Naive thymus-derived CD4-positive, alpha-beta T cell (primary cell): ENCODE measurements at regions not wholly inside any gene's neighbourhood (a gene's known extent, or its start where the extent isn't known, plus 50 kb on each side); places are given as distances from the start of the nearest gene placed in this dataset.

Source experiments
- ATAC-seq: fragments of 150-1000 bp; cut with Tn5 transposase; 2 replicates; pipeline ENCODE4 v1.10.0; 2021; ENCODE audit warnings: mild to moderate bottlenecking, moderate library complexity
- CTCF ChIA-PET: fragments of 350-600 bp; sonication (Branson Sonifier 250); formaldehyde crosslinking; loops from one replicate; lab custom pipeline; 2021; ENCODE audit warnings: antibody characterized with exemption; lab: Charles Lee
- POLR2A ChIA-PET: fragments of 350-600 bp; sonication (Branson Sonifier 250); formaldehyde crosslinking; loops from one replicate; lab custom pipeline; 2021; ENCODE audit warnings: antibody characterized with exemption, inconsistent platforms; lab: Charles Lee
- DNase-seq, 9 donors: peaks; one replicate each; pipeline versions ENCODE4 v3.0.0 to v3.0.0-alpha.2; 2020 to 2022; ENCODE audit warnings: mixed read lengths in 1 of 9
- H3K27ac ChIP-seq: one replicate; pipeline ENCODE4 v1.7.0; 2013; ENCODE audit warnings: mild to moderate bottlenecking, low read depth, low read length, moderate library complexity
- H3K27me3 ChIP-seq, 2 donors: one replicate each; pipeline ENCODE4 v1.7.0; 2013; ENCODE audit warnings: low read length in 2 of 2, mild to moderate bottlenecking in 2 of 2, moderate library complexity in 2 of 2; ENCODE audit not compliant: control insufficient read depth in 2 of 2, insufficient read depth in 2 of 2
- H3K36me3 ChIP-seq, 3 experiments: 1 replicate in 2 of 3; 2 replicates in 1 of 3; pipeline ENCODE4 v1.7.0; 2013; ENCODE audit warnings: low read length in 3 of 3, mild to moderate bottlenecking in 3 of 3, moderate library complexity in 1 of 3; ENCODE audit not compliant: insufficient read depth in 3 of 3, control insufficient read depth in 2 of 3
- H3K4me1 ChIP-seq, 2 donors: one replicate each; pipeline ENCODE4 v1.7.0; 2013; ENCODE audit warnings: low read length in 2 of 2, mild to moderate bottlenecking in 2 of 2, moderate library complexity in 1 of 2; ENCODE audit not compliant: control insufficient read depth in 2 of 2, insufficient read depth in 2 of 2
- H3K4me3 ChIP-seq: 2 replicates; pipeline ENCODE4 v1.7.0; 2013; ENCODE audit warnings: mild to moderate bottlenecking, low read length
- H3K9me3 ChIP-seq, 3 experiments: 1 replicate in 2 of 3; 2 replicates in 1 of 3; pipeline ENCODE4 v1.7.0; 2013; ENCODE audit warnings: low read length in 3 of 3; ENCODE audit not compliant: control insufficient read depth in 2 of 3
- H3K27ac Mint-ChIP-seq, 9 donors: one replicate each; pipeline ENCODE4 v1.8.0; 2020 to 2022; ENCODE audit warnings: mixed read lengths in 9 of 9, mild to moderate bottlenecking in 8 of 9, moderate library complexity in 5 of 9, inconsistent platforms in 2 of 9
- H3K27me3 Mint-ChIP-seq, 5 donors: one replicate each; pipeline ENCODE4 v1.8.0; 2021 to 2022; ENCODE audit warnings: mixed read lengths in 5 of 5, mild to moderate bottlenecking in 1 of 5
- H3K36me3 Mint-ChIP-seq, 5 donors: one replicate each; pipeline ENCODE4 v1.8.0; 2020 to 2022; ENCODE audit warnings: mixed read lengths in 5 of 5, mild to moderate bottlenecking in 3 of 5, inconsistent platforms in 1 of 5
- H3K4me1 Mint-ChIP-seq, 7 donors: one replicate each; pipeline ENCODE4 v1.8.0; 2020 to 2022; ENCODE audit warnings: mixed read lengths in 7 of 7, mild to moderate bottlenecking in 3 of 7, inconsistent platforms in 1 of 7
- H3K4me3 Mint-ChIP-seq, 10 donors: one replicate each; pipeline ENCODE4 v1.8.0; 2020 to 2022; ENCODE audit warnings: mild to moderate bottlenecking in 10 of 10, mixed read lengths in 10 of 10, moderate library complexity in 6 of 10, inconsistent platforms in 2 of 10
- H3K9me3 Mint-ChIP-seq, 11 donors: one replicate each; pipeline ENCODE4 v1.8.0; 2020 to 2022; ENCODE audit warnings: mixed read lengths in 11 of 11, mild to moderate bottlenecking in 4 of 11, inconsistent platforms in 1 of 11, moderate library complexity in 1 of 11
- intact Hi-C, 2 donors: fragments of 100-400 bp; cut with micrococcal nuclease; formaldehyde crosslinking; loops; one replicate each; pipeline ENCODE4 v1.15.1; 2023

GRCh38 chr5:123743990-123744583, 232.1 kb downstream of the CSNK1G3 start:
- no peaks in the 10 kb centered on the region for H3K4me1 Mint-ChIP-seq
- no peaks in the 10 kb centered on the region for H3K36me3 Mint-ChIP-seq
- H3K4me3 Mint-ChIP-seq: no peak overlapping the region
- POLR2A ChIA-PET: no interaction called here
- ATAC-seq (no peak), DNase-seq (no peak)
- H3K4me3 ChIP-seq: no peak overlapping the region
- no peaks in the 10 kb centered on the region for H3K9me3 ChIP-seq
- H3K27ac ChIP-seq: no peak overlapping the region
- no peaks in the 10 kb centered on the region for H3K27me3 ChIP-seq
- intact Hi-C loops: no loop called here
- CTCF ChIA-PET: no interaction called here
- peaks cover 0 to 2% (median 0%) of the 10 kb centered on the region in 11 donors for H3K9me3 Mint-ChIP-seq
- no peak overlapping the region for H3K27ac Mint-ChIP-seq
- H3K27me3 Mint-ChIP-seq: peaks cover 0 to 5% (median 0%) of the 10 kb centered on the region in 5 donors
- no peaks in the 10 kb centered on the region for H3K4me1 ChIP-seq
- no peaks in the 10 kb centered on the region for H3K36me3 ChIP-seq

DNA sequence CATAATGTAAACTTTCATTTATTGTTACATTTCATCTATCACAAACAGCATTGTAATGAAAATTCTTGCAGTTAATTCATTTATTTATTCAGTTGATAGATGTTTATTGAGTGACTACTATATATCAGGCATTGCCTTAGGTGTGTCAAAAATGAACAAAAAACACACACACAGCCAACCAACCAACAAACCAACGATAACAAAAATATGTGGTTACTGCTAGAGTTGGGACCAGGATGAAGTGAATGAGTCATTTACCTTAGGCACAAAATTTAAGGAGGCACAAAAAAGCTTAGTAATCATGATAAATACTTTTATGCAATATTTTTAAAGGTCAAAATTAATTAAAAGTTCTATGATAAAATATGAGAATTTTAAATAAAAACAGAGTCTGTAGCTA, 223.4 kb downstream of the CSNK1G3 start:
- ChIA-PET CTCF (no interaction called here), POLR2A (no interaction called here)
- Mint-ChIP-seq H3K36me3 (peaks cover 0 to 5% (median 0%) of the 10 kb centered on the region in 5 donors), H3K4me1 (no peaks in the 10 kb centered on the region), H3K27ac (no peak overlapping the region), H3K27me3 (no peaks in the 10 kb centered on the region), H3K4me3 (no peak overlapping the region), H3K9me3 (peaks cover 3 to 36% (median 12%) of the 10 kb centered on the region in 11 donors)
- Histone ChIP-seq H3K27ac (no peak overlapping the region), H3K27me3 (no peaks in the 10 kb centered on the region), H3K9me3 (no peaks in the 10 kb centered on the region), H3K36me3 (no peaks in the 10 kb centered on the region), H3K4me1 (no peaks in the 10 kb centered on the region), H3K4me3 (no peak overlapping the region)
- no peak for DNase-seq
- intact Hi-C loops: no loop called here
- no peak for ATAC-seq

DNA sequence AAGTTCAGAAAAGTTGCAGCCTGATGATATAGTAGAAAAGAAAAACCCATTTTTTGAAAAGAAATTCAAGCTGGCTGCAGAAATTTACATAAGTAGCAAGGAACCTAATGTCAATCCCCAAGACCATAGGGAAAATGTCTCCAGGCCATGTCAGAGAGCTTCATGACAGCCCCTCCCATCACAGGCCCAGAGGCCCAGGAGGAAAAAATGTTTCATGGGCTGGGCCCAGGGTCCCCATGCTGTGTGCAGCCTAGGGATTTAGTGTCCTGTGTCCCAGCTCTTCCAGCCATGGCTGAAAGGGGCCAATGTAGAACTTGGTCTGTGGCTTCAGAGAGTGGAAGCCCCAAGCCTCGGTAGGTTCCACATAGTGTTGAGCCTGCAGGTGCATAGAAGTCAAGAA, 220.3 kb downstream of the CSNK1G3 start:
- H3K27me3 Mint-ChIP-seq: no peaks in the 10 kb centered on the region
- POLR2A ChIA-PET: no interaction called here
- CTCF ChIA-PET: no interaction called here
- DNase-seq: no peak
- intact Hi-C loops: no loop called here
- no peak overlapping the region for H3K4me3 ChIP-seq
- ATAC-seq: no peak
- H3K27ac ChIP-seq: no peak overlapping the region
- peaks cover 3 to 56% (median 18%) of the 10 kb centered on the region in 11 donors for H3K9me3 Mint-ChIP-seq
- no peak overlapping the region for H3K4me3 Mint-ChIP-seq
- no peaks in the 10 kb centered on the region for H3K4me1 Mint-ChIP-seq
- no peaks in the 10 kb centered on the region for H3K9me3 ChIP-seq
- H3K36me3 Mint-ChIP-seq: peaks cover 0 to 5% (median 0%) of the 10 kb centered on the region in 5 donors
- no peaks in the 10 kb centered on the region for H3K36me3 ChIP-seq
- H3K4me1 ChIP-seq: no peaks in the 10 kb centered on the region
- no peaks in the 10 kb centered on the region for H3K27me3 ChIP-seq
- H3K27ac Mint-ChIP-seq: no peak overlapping the region

DNA sequence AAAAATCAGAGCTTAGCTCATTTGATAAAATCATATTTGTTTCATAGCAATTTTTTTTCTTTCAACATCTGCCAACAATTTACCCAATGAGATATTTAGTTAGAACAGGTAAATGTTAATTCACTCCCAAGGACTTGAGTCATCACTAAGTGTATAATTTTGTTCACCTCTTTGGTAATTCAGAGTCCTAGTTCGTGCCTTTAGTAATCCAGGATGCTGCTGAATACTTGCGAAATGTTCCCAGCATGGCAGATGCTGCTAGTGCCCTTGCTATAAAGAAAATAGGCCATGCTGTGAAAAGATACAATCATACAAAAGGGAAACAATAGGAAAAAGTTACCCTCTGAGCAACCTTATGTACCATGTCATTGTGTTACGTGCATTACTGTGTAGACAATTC, 210.5 kb downstream of the CSNK1G3 start:
- no peak for DNase-seq
- intact Hi-C loops: no loop called here
- no peak overlapping the region for H3K4me3 ChIP-seq
- H3K27me3 Mint-ChIP-seq: no peaks in the 10 kb centered on the region
- H3K4me3 Mint-ChIP-seq: no peak overlapping the region
- no peaks in the 10 kb centered on the region for H3K27me3 ChIP-seq
- H3K4me1 Mint-ChIP-seq: no peaks in the 10 kb centered on the region
- no peaks in the 10 kb centered on the region for H3K4me1 ChIP-seq
- ChIA-PET CTCF (no interaction called here), POLR2A (no interaction called here)
- peaks cover 0 to 12% (median 3%) of the 10 kb centered on the region in 11 donors for H3K9me3 Mint-ChIP-seq
- H3K36me3 Mint-ChIP-seq: no peaks in the 10 kb centered on the region
- no peak overlapping the region for H3K27ac ChIP-seq
- no peaks in the 10 kb centered on the region for H3K9me3 ChIP-seq
- no peaks in the 10 kb centered on the region for H3K36me3 ChIP-seq
- H3K27ac Mint-ChIP-seq: no peak overlapping the region
- ATAC-seq: no peak

DNA sequence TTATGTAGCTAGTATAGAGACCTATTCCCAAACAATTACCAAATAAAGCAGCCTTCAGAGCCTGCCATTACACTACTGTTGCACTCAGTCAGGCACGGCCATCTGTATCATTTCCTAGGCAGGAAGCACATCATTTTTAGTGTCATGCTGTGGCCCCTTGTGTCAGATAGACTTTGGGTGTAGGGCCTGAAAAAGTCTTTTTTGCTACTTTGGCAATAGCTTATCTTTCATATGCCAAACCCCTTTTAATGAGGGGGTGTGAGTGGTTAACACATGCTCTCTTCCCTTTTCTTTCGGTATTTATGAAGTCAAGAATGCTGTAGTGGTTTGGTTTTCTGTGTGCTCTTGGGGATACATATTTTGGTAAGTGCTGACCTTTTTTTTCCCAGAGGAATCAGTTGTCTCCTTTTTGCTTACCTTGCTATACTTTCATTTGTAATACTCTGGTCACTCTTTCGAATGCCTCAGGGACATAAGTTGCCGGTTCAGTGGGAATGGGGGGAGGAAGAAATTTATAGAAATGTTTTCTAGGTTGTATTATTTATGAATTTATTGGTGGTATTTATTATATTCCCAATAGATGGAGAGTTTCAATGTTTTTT, 209.8 kb downstream of the CSNK1G3 start:
- no peak overlapping the region for H3K27ac ChIP-seq
- no peak overlapping the region for H3K4me3 Mint-ChIP-seq
- H3K9me3 ChIP-seq: no peaks in the 10 kb centered on the region
- no peaks in the 10 kb centered on the region for H3K36me3 Mint-ChIP-seq
- peaks cover 0 to 6% (median 3%) of the 10 kb centered on the region in 11 donors for H3K9me3 Mint-ChIP-seq
- no peak overlapping the region for H3K27ac Mint-ChIP-seq
- POLR2A ChIA-PET: no interaction called here
- no peaks in the 10 kb centered on the region for H3K27me3 Mint-ChIP-seq
- no peaks in the 10 kb centered on the region for H3K4me1 ChIP-seq
- H3K4me3 ChIP-seq: no peak overlapping the region
- DNase-seq (no peak), ATAC-seq (no peak)
- H3K27me3 ChIP-seq: no peaks in the 10 kb centered on the region
- no peaks in the 10 kb centered on the region for H3K36me3 ChIP-seq
- no peaks in the 10 kb centered on the region for H3K4me1 Mint-ChIP-seq
- intact Hi-C loops: no loop called here
- CTCF ChIA-PET: no interaction called here

DNA sequence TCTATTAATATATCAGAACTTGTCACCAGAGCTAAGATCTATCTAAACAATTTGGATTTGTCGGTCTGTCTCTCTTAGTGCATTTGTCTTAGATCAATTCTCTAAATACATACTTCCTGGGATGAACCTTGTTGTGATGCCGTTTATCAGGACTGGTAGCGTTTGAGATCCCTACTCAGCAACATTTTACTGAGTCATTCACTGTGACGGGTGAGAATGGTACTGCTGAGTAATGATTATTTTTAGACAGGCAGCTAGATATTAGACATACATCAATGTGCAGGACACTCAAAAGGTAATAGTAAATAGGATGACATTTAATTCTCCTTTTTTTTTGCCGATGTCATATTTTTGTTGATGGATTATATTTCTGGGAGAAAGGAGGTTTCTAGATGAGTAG, 209.0 kb downstream of the CSNK1G3 start:
- CTCF ChIA-PET: no interaction called here

DNA sequence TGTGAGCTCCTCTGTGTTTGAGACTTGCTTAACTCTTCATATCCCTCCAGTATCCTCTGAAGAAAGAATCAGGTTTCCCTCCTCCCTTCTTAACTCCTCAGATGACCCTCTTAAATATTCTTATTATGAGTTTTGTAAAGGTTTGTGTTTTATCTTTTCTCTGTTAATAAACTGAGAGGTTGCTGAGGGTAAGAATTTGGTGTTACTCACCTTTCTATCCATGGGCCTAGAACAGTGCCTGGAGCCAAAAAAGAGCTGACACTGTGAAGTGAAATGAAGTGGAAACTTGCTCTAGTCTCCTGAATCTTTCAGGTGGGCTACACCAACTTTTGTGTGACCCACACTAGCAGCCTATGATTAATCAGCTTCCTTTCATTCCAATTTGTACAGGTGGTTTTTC, 208.4 kb downstream of the CSNK1G3 start:
- Mint-ChIP-seq H3K9me3 (peaks cover 0 to 7% (median 0%) of the 10 kb centered on the region in 11 donors), H3K27me3 (no peaks in the 10 kb centered on the region), H3K4me3 (no peak overlapping the region), H3K4me1 (no peaks in the 10 kb centered on the region), H3K27ac (no peak overlapping the region), H3K36me3 (no peaks in the 10 kb centered on the region)
- Histone ChIP-seq H3K27me3 (no peaks in the 10 kb centered on the region), H3K27ac (no peak overlapping the region), H3K4me3 (no peak overlapping the region), H3K4me1 (no peaks in the 10 kb centered on the region), H3K9me3 (no peaks in the 10 kb centered on the region), H3K36me3 (no peaks in the 10 kb centered on the region)
- CTCF ChIA-PET: no interaction called here
- DNase-seq (no peak), ATAC-seq (no peak)
- intact Hi-C loops: no loop called here
- POLR2A ChIA-PET: no interaction called here

More for the DNA sequence above, 209.0 kb downstream of the CSNK1G3 start:
- H3K27me3 ChIP-seq: no peaks in the 10 kb centered on the region
- DNase-seq (no peak), ATAC-seq (no peak)
- no peaks in the 10 kb centered on the region for H3K9me3 ChIP-seq
- no peak overlapping the region for H3K4me3 Mint-ChIP-seq
- no peak overlapping the region for H3K27ac Mint-ChIP-seq
- no peak overlapping the region for H3K4me3 ChIP-seq
- no peaks in the 10 kb centered on the region for H3K4me1 ChIP-seq
- intact Hi-C loops: no loop called here
- no peaks in the 10 kb centered on the region for H3K36me3 ChIP-seq
- H3K4me1 Mint-ChIP-seq: no peaks in the 10 kb centered on the region
- H3K36me3 Mint-ChIP-seq: no peaks in the 10 kb centered on the region
- no peaks in the 10 kb centered on the region for H3K27me3 Mint-ChIP-seq
- peaks cover 0 to 4% (median 0%) of the 10 kb centered on the region in 11 donors for H3K9me3 Mint-ChIP-seq
- H3K27ac ChIP-seq: no peak overlapping the region
- POLR2A ChIA-PET: no interaction called here
